GM12874 (cell line): ENCODE measurements at regions not wholly inside any gene's neighbourhood (a gene's known extent, or its start where the extent isn't known, plus 50 kb on each side); places are given as distances from the start of the nearest gene placed in this dataset.

Source experiments
- TF ChIP-seq, protein P1 (sequence below): IDR thresholded peaks from 2 replicates; pipeline ENCODE4 v1.5.1; 2011; ENCODE audit warnings: low read depth, mild to moderate bottlenecking, control low read depth, low read length, moderate library complexity; ENCODE audit not compliant: insufficient read depth

DNA sequence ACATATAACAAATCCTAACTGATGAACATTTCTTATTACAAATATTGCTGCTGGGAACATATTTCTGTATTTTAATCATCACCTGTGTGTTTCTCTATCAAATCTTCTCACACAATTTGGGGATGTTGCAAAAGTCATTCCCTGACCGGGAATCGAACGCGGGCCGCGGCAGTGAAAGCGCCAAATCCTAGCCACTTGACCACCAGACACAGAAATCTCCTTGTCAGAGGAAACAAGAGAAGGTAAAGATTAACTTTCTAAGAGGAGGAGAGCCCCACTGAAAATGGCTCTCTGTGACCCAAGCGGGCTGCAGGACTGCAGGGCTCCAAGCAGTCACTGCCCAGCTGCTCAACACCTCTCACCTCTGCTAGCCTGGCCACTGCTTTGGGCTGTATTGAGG lies 304.9 kb downstream of the FAM72C start:
- TF ChIP-seq, protein P1, sequence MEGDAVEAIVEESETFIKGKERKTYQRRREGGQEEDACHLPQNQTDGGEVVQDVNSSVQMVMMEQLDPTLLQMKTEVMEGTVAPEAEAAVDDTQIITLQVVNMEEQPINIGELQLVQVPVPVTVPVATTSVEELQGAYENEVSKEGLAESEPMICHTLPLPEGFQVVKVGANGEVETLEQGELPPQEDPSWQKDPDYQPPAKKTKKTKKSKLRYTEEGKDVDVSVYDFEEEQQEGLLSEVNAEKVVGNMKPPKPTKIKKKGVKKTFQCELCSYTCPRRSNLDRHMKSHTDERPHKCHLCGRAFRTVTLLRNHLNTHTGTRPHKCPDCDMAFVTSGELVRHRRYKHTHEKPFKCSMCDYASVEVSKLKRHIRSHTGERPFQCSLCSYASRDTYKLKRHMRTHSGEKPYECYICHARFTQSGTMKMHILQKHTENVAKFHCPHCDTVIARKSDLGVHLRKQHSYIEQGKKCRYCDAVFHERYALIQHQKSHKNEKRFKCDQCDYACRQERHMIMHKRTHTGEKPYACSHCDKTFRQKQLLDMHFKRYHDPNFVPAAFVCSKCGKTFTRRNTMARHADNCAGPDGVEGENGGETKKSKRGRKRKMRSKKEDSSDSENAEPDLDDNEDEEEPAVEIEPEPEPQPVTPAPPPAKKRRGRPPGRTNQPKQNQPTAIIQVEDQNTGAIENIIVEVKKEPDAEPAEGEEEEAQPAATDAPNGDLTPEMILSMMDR: no peak

DNA sequence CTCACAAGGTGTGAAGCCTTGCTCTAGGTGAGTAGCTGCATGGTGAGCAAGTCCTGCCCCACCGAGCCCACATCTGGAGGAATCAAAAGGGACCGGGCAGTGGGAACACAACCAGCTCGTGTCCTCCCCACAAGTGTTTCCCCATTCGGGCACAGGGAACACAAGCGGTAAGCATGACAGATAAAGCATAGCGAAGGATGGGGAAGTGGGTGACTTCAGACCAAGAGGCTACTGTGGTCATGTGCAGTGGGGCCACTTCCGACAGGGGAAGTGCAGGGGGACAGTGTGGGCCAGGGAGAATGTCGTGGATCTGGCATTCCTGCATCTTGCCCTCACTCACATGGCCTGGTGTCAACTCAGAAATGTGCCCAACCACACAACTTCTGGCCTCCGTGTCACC lies 306.2 kb downstream of the FAM72C start:
- TF ChIP-seq, protein P1: no peak

DNA sequence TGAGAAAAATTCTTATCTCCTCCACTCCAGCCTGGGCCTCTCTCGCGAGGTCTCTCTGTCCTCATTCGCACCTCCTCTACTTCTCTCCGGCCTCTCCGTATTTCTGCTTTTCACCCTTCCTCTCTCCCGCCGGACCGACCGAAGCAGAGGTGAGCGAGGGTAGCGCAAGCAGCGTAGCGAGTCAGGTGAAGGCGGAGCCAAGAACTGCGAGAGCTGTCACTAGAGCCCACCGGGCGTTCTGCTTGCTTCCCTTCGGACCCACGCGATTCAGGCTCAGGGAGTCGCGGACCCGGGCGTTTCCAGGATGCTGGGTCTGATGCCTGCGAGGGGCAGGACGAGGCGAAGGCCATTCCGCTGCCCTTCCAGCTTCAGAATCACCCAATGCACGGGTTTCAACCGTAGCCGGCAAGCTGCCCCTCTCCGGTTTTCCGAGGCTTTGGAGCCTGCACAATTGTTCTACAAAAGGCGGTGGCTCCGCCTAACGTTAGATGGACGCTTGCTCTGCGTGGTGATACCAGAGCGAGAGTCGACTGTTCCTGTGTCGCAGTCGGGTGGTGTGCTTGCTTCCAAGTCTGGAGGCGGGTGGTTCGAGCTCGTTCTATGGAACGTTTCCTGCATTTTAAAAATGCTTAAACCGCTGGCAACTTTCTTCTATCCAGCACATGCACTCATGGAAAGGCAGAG lies 310.2 kb downstream of the FAM72C start:
- TF ChIP-seq, protein P1: no peak

DNA sequence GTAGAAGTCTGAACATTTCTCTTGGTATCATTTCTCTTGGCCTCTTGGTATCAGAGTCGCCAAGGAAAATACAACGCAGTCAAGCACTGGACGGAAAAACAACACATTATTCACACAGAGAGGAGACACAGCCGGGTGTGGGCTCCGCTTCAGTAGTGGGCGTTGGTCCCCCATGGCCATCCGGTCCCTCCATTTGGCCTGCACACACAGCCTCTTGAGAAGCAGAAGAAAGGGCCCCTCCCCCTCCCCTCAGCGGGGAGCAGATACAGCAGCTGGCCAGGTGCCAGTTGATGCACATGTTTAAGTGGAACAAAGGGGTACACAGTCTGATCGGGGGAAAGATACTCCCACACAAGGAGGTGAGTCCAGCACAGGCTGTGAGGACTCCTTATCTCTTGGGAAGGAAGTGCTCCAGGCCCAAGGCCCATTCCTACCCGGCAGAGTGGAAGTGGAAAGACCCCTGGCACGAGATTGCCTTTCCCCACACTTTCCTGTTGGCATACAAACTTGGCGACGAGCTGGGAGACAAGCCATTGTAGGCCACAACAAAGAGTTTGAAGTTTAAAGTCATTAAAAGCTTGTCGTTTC lies 311.3 kb downstream of the FAM72C start:
- TF ChIP-seq, protein P1: no peak

DNA sequence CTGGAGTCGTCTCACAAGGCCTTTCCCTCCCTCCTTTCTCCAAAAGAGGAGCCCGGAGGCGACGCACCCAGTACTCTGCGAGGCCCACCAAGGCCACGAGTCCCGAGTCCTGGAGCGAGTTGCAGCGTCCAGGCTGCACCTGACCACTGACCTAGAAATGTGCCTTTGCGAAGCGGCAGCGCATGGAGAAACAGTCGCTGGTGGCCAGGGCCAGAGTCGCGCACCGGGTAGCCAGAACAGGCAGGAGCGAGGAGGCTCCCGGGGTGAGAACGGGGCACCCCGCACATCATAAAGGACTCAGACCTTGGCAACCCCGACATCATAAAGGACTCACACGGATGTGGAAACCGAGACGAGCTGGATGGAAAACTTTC lies 318.4 kb downstream of the FAM72C start:
- TF ChIP-seq, protein P1: no peak

DNA sequence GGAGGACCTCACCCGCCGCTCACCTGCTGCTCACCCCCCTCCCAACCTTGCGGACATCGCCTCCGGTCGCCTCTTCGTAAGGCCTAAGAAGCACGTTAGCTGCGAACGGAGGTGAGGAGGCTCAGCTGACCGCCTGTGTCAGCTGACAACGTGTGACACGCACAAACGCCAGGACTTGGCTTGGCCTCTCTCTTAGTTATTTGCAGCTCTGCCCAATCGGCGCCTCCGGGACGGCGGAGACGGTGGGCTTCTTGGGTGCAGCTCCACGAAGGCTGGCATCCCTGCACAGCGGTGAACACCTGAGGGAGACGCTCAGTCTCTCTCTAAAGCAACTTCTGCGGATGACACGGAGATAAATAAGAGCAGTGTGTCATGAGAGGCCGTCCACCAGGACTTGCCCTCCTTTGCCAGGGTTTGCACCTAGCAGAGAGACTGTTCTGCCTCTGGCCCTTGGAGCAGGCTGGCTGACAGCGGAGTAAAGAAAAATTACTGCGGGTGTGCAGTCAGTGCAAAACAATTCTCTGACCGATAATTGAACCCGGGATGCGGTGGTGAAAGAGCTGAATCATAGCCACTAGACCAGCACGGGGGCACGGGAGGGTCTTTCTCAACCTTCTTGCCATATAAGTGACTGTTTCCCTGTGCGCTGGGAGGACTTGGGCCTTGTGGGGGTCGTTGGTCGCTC lies 318.9 kb downstream of the FAM72C start:
- TF ChIP-seq, protein P1: no peak

DNA sequence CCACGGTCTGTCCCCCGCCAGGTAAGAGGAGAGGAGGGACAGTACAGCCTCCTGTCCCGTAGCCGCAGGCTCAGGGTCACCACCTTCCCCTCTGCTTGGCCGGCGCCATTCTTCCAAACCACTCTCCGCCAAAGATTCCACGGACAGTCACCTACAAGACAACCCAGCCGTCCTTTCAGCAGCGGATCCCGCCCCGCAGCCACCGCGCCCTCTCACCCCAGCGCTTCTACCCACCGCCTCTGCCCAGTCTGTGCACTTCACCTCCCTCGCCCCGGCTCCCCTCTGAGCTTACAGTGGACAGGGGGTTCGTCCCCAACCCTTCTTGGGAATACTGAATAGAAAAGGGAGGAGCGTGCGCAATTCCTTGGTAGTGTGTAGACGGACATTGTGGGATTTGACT lies 319.6 kb downstream of the FAM72C start:
- TF ChIP-seq, protein P1: no peak
